Breast epithelium (tissue), 3 donors: ENCODE measurements at regions not wholly inside any gene's neighbourhood (a gene's known extent, or its start where the extent isn't known, plus 50 kb on each side); places are given as distances from the start of the nearest gene placed in this dataset.

Experiments
- CTCF ChIP-seq, 3 donors: fragments of 450-650 bp; IDR thresholded peaks; one replicate each; pipeline ENCODE4 v1.5.1; 2016 to 2017; ENCODE audit warnings: antibody characterized with exemption in 3 of 3, mild to moderate bottlenecking in 3 of 3, moderate library complexity in 3 of 3
- POLR2AphosphoS5 ChIP-seq, 3 donors: sonication (generic); formaldehyde crosslinking; IDR thresholded peaks; one replicate each; pipeline ENCODE4 v1.6.1; 2017; ENCODE audit warnings: antibody characterized with exemption in 3 of 3

- TF ChIP-seq CTCF (IDR thresholded peaks at IDR 0.05) (no peak), POLR2AphosphoS5 (IDR thresholded peaks at IDR 0.05) (no peak)
Measured at GRCh38 chr11:109644152-109644551, 222.2 kb downstream of the C11orf87 start.
